ENCODE measurements at regions not wholly inside any gene's neighbourhood (a gene's known extent, or its start where the extent isn't known, plus 50 kb on each side); places are given as distances from the start of the nearest gene placed in this dataset.

DNA sequence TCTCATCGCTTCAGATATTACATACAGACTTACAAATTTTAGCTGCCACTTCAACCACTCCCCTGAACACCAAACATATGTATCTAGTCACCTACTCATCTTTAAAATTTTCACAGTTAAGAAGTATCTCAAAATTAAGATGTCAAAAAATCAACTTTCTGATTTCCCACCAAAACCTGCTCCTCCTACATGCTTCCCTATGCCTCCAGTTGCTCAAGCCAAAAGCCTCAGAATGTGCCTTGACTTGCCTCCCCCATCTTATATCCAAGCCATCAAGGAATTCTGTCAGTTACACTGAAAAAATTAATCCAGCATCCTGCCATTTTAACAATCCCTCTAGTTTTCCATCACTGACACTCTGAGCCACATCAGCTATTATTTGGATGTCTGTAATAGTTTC is 85.0 kb downstream of the SPRY2 start:
- TF ChIP-seq, protein P1, sequence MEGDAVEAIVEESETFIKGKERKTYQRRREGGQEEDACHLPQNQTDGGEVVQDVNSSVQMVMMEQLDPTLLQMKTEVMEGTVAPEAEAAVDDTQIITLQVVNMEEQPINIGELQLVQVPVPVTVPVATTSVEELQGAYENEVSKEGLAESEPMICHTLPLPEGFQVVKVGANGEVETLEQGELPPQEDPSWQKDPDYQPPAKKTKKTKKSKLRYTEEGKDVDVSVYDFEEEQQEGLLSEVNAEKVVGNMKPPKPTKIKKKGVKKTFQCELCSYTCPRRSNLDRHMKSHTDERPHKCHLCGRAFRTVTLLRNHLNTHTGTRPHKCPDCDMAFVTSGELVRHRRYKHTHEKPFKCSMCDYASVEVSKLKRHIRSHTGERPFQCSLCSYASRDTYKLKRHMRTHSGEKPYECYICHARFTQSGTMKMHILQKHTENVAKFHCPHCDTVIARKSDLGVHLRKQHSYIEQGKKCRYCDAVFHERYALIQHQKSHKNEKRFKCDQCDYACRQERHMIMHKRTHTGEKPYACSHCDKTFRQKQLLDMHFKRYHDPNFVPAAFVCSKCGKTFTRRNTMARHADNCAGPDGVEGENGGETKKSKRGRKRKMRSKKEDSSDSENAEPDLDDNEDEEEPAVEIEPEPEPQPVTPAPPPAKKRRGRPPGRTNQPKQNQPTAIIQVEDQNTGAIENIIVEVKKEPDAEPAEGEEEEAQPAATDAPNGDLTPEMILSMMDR (IDR thresholded peaks at IDR 0.05) = no peak
- no peak for TF ChIP-seq POLR2A (IDR thresholded peaks at IDR 0.05)

Measured in prostate gland (tissue), 2 donors.